NCI-H2227 (cell line): ENCODE measurements at regions not wholly inside any gene's neighbourhood (a gene's known extent, or its start where the extent isn't known, plus 50 kb on each side); places are given as distances from the start of the nearest gene placed in this dataset.
"Not testable (repeated sequence)": the region's sequence is repeated elsewhere in the genome, so short reads cannot be mapped to it uniquely, and the experiment has no call there.

ENCODE experiments used
- DNase-seq: peaks from one replicate; lab custom pipeline; 2025; ENCODE audit not compliant: unreplicated experiment; lab: John Stamatoyannopoulos, UW

- no peak for DNase-seq
Measured at GRCh38 chr10:106107706-106108105, 1056.8 kb downstream of the SORCS1 start.

- no peak for DNase-seq
Measured at GRCh38 chr10:106106114-106106513, 1058.4 kb downstream of the SORCS1 start.

- DNase-seq: no peak
Measured at GRCh38 chr10:106089855-106090254, 1074.7 kb downstream of the SORCS1 start.

- DNase-seq: no peak
Measured at GRCh38 chr10:106086391-106086790, 1078.1 kb downstream of the SORCS1 start.

- DNase-seq: no peak
Measured at GRCh38 chr10:106083572-106083971, 1080.9 kb downstream of the SORCS1 start.

GRCh38 chr10:106082865-106083264 lies 1081.6 kb downstream of the SORCS1 start:
- no peak for DNase-seq

GRCh38 chr10:106078895-106079576 lies 1085.5 kb downstream of the SORCS1 start:
- no peak for DNase-seq

GRCh38 chr10:106076496-106076895 lies 1088.0 kb downstream of the SORCS1 start:
- no peak for DNase-seq

- DNase-seq: no peak
Measured at GRCh38 chr10:106053061-106053460, 1111.4 kb downstream of the SORCS1 start.

- no peak for DNase-seq
Measured at GRCh38 chr10:106044503-106044902, 1120.0 kb downstream of the SORCS1 start.

- no peak for DNase-seq
Measured at GRCh38 chr10:106043863-106044262, 1120.6 kb downstream of the SORCS1 start.

GRCh38 chr10:106038246-106038645 lies 1126.3 kb downstream of the SORCS1 start:
- no peak for DNase-seq

- no peak for DNase-seq
Measured at GRCh38 chr10:106033065-106033464, 1131.4 kb downstream of the SORCS1 start.

- DNase-seq: no peak
Measured at GRCh38 chr10:106032450-106033002, 1132.0 kb downstream of the SORCS1 start.

GRCh38 chr10:106027240-106027639 lies 1137.3 kb downstream of the SORCS1 start:
- no peak for DNase-seq

GRCh38 chr10:106025208-106025811 lies 1139.2 kb downstream of the SORCS1 start:
- DNase-seq: no peak

GRCh38 chr10:106023329-106023728 lies 1141.2 kb downstream of the SORCS1 start:
- DNase-seq: no peak

- DNase-seq: not testable (repeated sequence)
Measured at GRCh38 chr10:106019559-106019958, 1144.9 kb downstream of the SORCS1 start.

GRCh38 chr10:106015369-106016199 lies 1148.9 kb downstream of the SORCS1 start:
- DNase-seq: not testable (repeated sequence)

GRCh38 chr10:106011250-106011649 lies 1153.3 kb downstream of the SORCS1 start:
- DNase-seq: no peak

GRCh38 chr10:106000721-106001120 lies 1163.8 kb downstream of the SORCS1 start:
- no peak for DNase-seq

GRCh38 chr10:105993609-105994008 lies 1170.9 kb downstream of the SORCS1 start:
- DNase-seq: no peak
